Nucleus accumbens (tissue), 56 donors: ENCODE measurements at regions not wholly inside any gene's neighbourhood (a gene's known extent, or its start where the extent isn't known, plus 50 kb on each side); places are given as distances from the start of the nearest gene placed in this dataset.
A peak's percentile ranks its signal among the peaks of the same experiment; 100 is the strongest.

Experiments used
- DNase-seq, 56 donors: peaks; one replicate each; lab custom pipeline; 2025; lab: John Stamatoyannopoulos, UW

GRCh38 chr4:146998157-146998556 lies 52.5 kb upstream of the TTC29 start:
- DNase-seq, result no peak

GRCh38 chr4:147003956-147004809 lies 58.5 kb upstream of the TTC29 start:
- no peak for DNase-seq

DNA sequence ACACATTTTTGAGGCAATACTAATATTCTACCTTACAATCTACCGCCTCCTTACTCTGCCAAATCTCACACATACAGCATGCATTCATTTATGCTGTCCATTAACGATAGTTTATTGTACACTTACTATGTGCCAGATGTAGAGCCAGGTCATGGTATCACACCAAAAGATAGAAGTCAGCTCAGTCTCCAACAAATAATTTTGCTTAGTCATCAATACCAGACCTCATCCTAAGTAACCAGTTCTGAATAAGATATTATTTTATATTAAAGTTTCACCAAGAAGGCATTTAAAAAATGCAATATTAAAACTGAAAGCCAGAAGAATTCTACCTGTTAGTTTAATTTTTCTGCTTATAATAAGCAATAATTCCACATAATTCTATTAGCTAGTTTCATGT lies 60.6 kb upstream of the TTC29 start:
- DNase-seq, result no peak

DNA sequence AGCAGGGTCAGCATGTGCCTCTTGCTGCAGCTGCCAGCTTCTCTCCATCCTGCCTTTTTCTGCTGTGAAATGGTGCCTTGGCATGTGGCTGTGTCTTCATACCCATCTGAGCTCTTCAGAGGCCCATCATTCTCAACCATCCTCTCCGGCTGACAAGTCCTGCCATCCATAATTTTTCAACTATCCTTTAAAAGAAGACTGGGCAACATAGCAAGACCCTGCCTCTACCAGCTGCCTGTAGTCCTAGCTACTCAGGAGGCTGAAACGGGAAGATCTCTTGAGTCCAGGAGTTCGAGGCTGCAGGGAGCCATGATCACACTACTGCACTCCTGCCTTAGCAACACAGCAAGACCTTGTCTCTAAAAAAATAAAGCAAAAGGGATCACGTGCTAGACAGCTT lies 64.2 kb upstream of the TTC29 start:
- no peak for DNase-seq

GRCh38 chr4:147011411-147011810 lies 65.7 kb upstream of the TTC29 start:
- DNase-seq, result no peak

DNA sequence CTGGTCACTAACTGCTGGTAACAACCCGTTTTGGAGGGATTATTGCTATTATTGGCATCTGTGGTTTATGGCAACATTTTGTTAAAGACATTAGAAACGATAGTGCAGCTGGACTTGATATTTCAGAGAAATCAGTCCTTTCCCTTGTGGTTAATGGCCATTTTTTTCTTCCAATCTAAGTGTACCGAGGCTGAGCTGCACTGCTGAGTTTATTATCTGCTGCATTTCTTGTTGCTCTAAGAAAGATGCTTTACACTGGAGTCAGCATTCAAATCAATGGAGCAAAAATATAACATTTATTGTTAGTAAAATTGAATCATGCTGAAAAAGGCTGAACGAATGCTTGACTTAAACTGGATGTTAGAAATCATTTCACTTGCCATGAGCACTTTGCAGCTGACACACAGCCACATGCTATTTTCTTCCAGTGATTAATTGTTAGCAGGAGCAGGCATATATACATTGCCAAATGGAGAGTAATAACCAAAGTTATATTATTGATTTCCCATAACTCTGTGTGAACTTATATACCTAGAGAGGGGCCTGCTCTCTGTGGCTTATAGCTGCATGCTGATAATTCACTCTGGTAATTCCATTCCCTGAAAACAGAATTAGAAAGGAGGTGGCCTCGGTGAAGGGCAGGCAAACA lies 66.5 kb upstream of the TTC29 start:
- DNase-seq, result no peak

- no peak for DNase-seq
Measured at GRCh38 chr4:147014946-147015345, 69.3 kb upstream of the TTC29 start.

GRCh38 chr4:147015491-147015890 lies 69.8 kb upstream of the TTC29 start:
- no peak for DNase-seq

DNA sequence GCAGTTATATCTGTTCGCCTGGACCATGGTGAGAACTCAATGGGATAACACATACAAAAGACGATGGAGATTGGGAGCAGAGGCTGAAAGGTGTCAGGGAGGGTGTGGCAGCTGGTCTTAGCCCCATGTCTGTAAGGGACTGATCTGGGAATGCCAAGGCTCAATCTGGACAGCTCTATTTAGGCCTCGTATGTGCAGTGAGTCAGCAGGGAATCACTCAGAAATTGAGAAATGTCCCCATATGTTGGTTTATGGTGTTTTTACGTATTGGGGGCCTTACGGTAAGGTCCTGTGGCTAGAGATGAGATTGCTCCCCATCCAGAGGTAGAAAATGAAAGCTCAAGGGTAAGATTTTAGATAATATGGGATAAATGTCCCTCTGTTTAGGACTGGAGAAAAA lies 71.4 kb upstream of the TTC29 start:
- no peak for DNase-seq

- DNase-seq, result peak in 46 of 56 donors; percentile 1 to 76 (median 34)
Measured at GRCh38 chr4:147019091-147019490, 73.4 kb upstream of the TTC29 start.

DNA sequence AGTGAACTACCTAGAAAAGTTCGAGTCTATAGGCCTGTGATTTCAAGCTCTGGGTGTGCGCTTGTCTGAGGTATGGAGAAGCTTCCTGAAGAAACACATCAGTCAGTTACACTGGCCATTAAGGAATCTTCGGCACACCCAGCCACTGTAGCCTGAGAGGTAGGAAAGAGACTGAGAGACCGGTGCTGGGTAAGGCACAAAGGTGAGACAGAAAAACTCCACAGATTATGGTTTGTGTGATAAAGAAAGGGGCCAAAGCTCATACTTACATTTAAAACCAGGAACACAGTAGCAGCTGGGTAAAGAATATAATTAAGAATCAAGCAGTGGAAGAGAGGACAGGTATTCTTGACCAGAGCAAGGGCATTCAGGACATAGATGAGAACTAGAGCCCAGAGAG lies 74.8 kb upstream of the TTC29 start:
- no peak for DNase-seq

DNA sequence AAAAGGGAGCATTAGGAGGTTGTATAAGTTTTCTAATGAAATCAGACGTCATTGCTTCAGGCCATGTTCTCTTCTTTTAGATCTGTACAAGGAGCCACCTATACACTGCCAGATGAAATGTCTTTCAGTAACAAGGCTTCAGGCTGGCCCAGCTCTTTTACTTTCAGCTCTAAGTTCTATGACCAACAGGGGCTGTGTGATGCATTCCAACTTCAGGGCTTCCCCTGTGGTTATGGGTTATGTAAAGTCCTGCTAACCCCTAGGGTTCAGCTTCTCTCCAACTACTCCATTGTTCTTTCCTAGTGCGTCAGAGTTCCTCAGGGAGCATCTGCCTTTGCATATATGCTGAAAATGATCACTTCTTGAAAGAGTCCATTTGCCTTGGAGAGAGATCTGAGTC lies 79.4 kb upstream of the TTC29 start:
- no peak for DNase-seq

- no peak for DNase-seq
Measured at GRCh38 chr4:147029296-147029695, 83.6 kb upstream of the TTC29 start.

DNA sequence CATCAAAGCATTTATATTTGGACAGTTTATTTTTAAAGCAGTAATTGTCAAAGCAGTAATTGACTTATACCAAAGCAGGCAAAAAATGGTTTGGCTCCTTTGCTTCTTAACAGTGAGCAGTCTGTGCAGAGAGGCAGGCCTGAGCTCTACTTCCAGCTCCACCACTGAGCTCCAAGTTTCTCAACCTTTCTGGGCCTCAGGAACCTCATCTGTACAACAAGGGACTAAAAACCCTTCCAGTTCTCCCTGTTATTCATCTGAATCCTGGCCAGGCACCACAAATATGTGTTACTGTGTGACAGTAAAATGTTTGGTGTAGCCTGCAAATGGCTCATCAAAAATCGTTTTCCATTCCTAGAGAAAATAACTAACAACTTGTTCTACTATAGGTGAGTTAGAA lies 88.7 kb upstream of the TTC29 start:
- no peak for DNase-seq

- peak in 12 of 56 donors; percentile 4 to 50 (median 18) for DNase-seq
Measured at GRCh38 chr4:147037069-147037468, 91.4 kb upstream of the TTC29 start.

- no peak for DNase-seq
Measured at GRCh38 chr4:147039976-147040575, 94.4 kb upstream of the TTC29 start.

- no peak for DNase-seq
Measured at GRCh38 chr4:147040874-147041273, 95.2 kb upstream of the TTC29 start.

DNA sequence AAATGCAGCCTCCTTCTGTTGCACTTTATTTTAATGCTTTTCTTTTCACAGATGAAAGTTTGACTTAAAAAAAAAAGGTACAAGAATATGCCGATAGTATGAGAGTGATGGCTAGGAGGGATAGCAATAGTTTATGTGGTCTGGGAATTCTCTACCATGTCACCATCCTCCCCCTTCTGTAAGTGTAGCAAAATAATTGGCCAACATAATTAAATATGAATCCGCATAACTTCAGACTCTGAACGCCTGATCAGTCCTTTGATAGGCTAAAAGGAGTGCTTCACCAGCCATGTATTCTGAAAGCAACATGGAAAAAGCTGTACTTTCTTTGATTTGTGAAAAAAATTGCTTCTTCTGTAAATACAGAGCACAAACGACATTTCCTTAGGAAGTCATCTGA lies 95.7 kb upstream of the TTC29 start:
- DNase-seq, result no peak

- no peak for DNase-seq
Measured at GRCh38 chr4:147042046-147042445, 96.4 kb upstream of the TTC29 start.

DNA sequence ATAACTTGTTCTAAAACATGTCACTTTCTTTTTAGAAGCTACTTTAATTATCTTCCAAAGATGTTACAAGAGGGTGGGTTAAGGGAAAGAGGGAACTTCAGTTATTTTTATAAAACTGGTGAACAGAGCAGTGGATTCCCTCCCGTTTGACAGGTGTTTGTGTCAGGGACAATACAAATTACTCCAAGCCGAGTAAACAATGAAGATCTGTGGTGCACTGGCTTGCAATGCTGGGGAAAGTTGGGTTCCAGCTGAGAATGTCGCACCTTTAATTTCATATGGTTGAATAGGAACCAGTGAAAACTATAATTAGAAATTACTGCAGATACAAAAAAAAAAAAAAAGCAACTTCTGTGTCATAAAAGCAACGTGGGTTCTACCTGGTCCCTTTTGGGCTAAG lies 98.6 kb upstream of the TTC29 start:
- DNase-seq, result no peak

- DNase-seq, result no peak
Measured at GRCh38 chr4:147049946-147050345, 104.3 kb upstream of the TTC29 start.

DNA sequence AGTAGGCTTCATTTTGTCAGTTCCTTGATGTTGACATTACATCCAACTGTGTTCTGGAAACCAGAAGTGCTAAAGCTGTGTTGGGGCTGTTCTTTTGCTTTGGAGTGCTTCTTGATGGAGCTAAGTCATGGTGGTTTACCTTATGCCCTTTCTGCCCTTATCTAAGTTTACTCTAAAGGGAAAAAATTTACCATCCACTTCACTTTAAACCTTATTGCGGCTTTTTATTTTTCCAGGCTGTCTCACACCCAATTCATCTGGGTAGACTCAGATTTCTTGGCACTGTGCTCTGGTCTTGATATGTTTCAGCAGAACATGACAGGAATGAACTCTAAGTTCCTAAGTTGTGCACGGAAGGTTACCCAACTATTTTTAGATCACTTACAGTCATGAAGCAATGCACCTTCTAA lies 104.7 kb upstream of the TTC29 start:
- no peak for DNase-seq
